H1 (cell line): ENCODE measurements at regions not wholly inside any gene's neighbourhood (a gene's known extent, or its start where the extent isn't known, plus 50 kb on each side); places are given as distances from the start of the nearest gene placed in this dataset.

Source experiments
- ATF2 ChIP-seq: IDR thresholded peaks from 2 replicates; pipeline ENCODE4 v1.6.1; 2012; ENCODE audit warnings: low read length, inconsistent platforms
- CBX5 ChIP-seq: fragments of 300-800, 300-1000 bp; sonication (generic); IDR thresholded peaks from 2 replicates; pipeline ENCODE4 v1.7.1; 2016; ENCODE audit warnings: antibody characterized with exemption, low read length, low read depth
- CTCF ChIP-seq, 3 experiments: IDR thresholded peaks; 1 replicate in 2 of 3; 2 replicates in 1 of 3; pipeline versions ENCODE4 v1.5.1 to v1.6.1; 2011; ENCODE audit warnings: low read length in 3 of 3, mild to moderate bottlenecking in 3 of 3, inconsistent platforms in 2 of 3, low read depth in 1 of 3, moderate library complexity in 1 of 3; ENCODE audit not compliant: insufficient read depth in 1 of 3; ENCODE audit errors: control extremely low read depth in 1 of 3
- EP300 ChIP-seq, 2 experiments: IDR thresholded peaks; 1 replicate in 1 of 2; 2 replicates in 1 of 2; pipeline ENCODE4 v1.6.1; 2011 to 2012; ENCODE audit warnings: low read depth in 2 of 2, low read length in 2 of 2, mild to moderate bottlenecking in 2 of 2, borderline replicate concordance in 1 of 2, inconsistent platforms in 1 of 2, moderate library complexity in 1 of 2
- EZH2 ChIP-seq: fragments of 200-600 bp; sonication (generic); IDR thresholded peaks from 2 replicates; pipeline ENCODE4 v1.7.1; 2012; ENCODE audit warnings: low read depth, mild to moderate bottlenecking, moderate library complexity, low read length, inconsistent platforms; ENCODE audit not compliant: severe bottlenecking
- HDAC2 ChIP-seq, 2 experiments: fragments of 300-600 bp in 1 of 2; sonication (generic) in 1 of 2; IDR thresholded peaks; 2 replicates each; pipeline ENCODE4 v1.6.1; 2011 to 2012; ENCODE audit warnings: low read depth in 2 of 2, low read length in 2 of 2, mild to moderate bottlenecking in 2 of 2, moderate library complexity in 2 of 2, borderline replicate concordance in 1 of 2, inconsistent platforms in 1 of 2
- KDM1A ChIP-seq: fragments of 200-600, 300-600 bp; sonication (generic); IDR thresholded peaks from 2 replicates; pipeline ENCODE4 v1.7.1; 2016; ENCODE audit warnings: mild to moderate bottlenecking, low read length, borderline replicate concordance
- KDM5A ChIP-seq: fragments of 200-600 bp; IDR thresholded peaks from 2 replicates; pipeline ENCODE4 v1.7.1; 2012; ENCODE audit warnings: mild to moderate bottlenecking, low read length, inconsistent platforms, mixed read lengths
- NRF1 ChIP-seq: IDR thresholded peaks from 2 replicates; pipeline ENCODE4 v1.6.1; 2011; ENCODE audit warnings: mild to moderate bottlenecking, low read depth, low read length, improper control_type of control experiment
- POLR2A ChIP-seq, 2 experiments: IDR thresholded peaks; 1 replicate in 1 of 2; 2 replicates in 1 of 2; pipeline ENCODE4 v1.6.1; 2011; ENCODE audit warnings: low read depth in 2 of 2, low read length in 2 of 2, mild to moderate bottlenecking in 2 of 2; ENCODE audit errors: control extremely low read depth in 1 of 2
- RXRA ChIP-seq: IDR thresholded peaks from 2 replicates; pipeline ENCODE4 v1.6.1; 2011; ENCODE audit warnings: low read depth, mild to moderate bottlenecking, low read length, moderate library complexity; ENCODE audit not compliant: insufficient read depth
- SP1 ChIP-seq: IDR thresholded peaks from 2 replicates; pipeline ENCODE4 v1.6.1; 2011; ENCODE audit warnings: low read depth, low read length
- TAF7 ChIP-seq: optimal IDR thresholded peaks from 2 replicates; pipeline ENCODE3; 2011; ENCODE audit warnings: low read depth, mild to moderate bottlenecking, inconsistent platforms, low read length, moderate library complexity, borderline replicate concordance
- TF ChIP-seq, protein P1 (sequence below): IDR thresholded peaks from 2 replicates; pipeline ENCODE4 v1.6.1; 2012; ENCODE audit warnings: inconsistent platforms

DNA sequence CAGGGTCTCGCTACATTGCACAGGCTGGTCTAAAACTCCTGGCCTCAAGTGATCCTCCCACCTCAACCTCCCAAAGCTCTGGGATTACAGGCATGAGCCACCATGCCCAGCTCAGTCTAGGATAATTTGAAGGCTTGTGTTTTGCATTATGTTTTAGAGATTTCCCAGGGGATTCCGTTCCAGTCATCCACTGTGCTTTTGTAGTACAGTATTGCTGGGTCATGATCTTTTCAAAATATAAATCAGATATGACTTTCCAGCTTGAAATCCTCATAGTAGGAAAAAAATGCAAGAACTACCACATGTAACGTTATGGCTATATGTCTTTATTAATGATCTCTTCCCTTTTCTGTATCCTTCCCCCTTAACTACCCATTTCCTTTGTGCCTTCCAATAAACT lies 338.1 kb downstream of the PRELID2 start:
- TF ChIP-seq CBX5 (no peak), TAF7 (no peak), CTCF (IDR thresholded peaks at IDR 0.05; ENCODE audit: control extremely low read depth in 1 of 3, insufficient read depth in 1 of 3, low read depth in 1 of 3, low read length in 3 of 3) (no peak), POLR2A (IDR thresholded peaks at IDR 0.05; ENCODE audit: control extremely low read depth in 1 of 2, low read depth in 2 of 2, low read length in 2 of 2) (no peak), SP1 (no peak), EZH2 (no peak), ATF2 (no peak), EP300 (IDR thresholded peaks at IDR 0.05; ENCODE audit: borderline replicate concordance in 1 of 2, low read depth in 2 of 2, low read length in 2 of 2) (no peak), NRF1 (no peak), KDM1A (no peak), HDAC2 (IDR thresholded peaks at IDR 0.05; ENCODE audit: borderline replicate concordance in 1 of 2, low read depth in 2 of 2, low read length in 2 of 2) (no peak), RXRA (no peak), KDM5A (no peak)
- TF ChIP-seq, protein P1, sequence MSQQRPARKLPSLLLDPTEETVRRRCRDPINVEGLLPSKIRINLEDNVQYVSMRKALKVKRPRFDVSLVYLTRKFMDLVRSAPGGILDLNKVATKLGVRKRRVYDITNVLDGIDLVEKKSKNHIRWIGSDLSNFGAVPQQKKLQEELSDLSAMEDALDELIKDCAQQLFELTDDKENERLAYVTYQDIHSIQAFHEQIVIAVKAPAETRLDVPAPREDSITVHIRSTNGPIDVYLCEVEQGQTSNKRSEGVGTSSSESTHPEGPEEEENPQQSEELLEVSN = no peak
